OCI-LY7 (cell line): ENCODE measurements at regions not wholly inside any gene's neighbourhood (a gene's known extent, or its start where the extent isn't known, plus 50 kb on each side); places are given as distances from the start of the nearest gene placed in this dataset.

Experiments
- BruUV-seq: library from RNA; stranded (reverse); fragments of 400-500 nt; replicated peaks from 2 replicates; lab custom pipeline; 2021; lab: Mats Ljungman, UMichigan
- CTCF ChIA-PET: fragments of 300-600 bp; sonication (Branson Sonifier 250); formaldehyde crosslinking; loops from one replicate; lab custom pipeline; 2022; ENCODE audit warnings: antibody characterized with exemption; ENCODE audit not compliant: unreplicated experiment; lab: Charles Lee
- POLR2A ChIA-PET: fragments of 300-600 bp; sonication (Branson Sonifier 250); formaldehyde crosslinking; loops from one replicate; lab custom pipeline; 2022; ENCODE audit warnings: antibody characterized with exemption; lab: Charles Lee
- DNase-seq: peaks from one replicate; pipeline ENCODE4 v3.0.0-alpha.2; 2015; ENCODE audit warnings: low spot score
- H2AFZ ChIP-seq: fragments of 200-600 bp; sonication (generic), shearing (Covaris generic); 2 replicates; pipeline ENCODE4 v1.6.1; 2014; ENCODE audit warnings: mild to moderate bottlenecking, antibody characterized with exemption, low read length, moderate library complexity
- H3K27ac ChIP-seq: fragments of 200-600 bp; sonication (generic); 2 replicates; pipeline ENCODE4 v1.5.1; 2014; ENCODE audit warnings: mixed run types, low read depth, mild to moderate bottlenecking, moderate library complexity, low read length, inconsistent platforms; ENCODE audit not compliant: poor library complexity, severe bottlenecking
- H3K36me3 ChIP-seq: fragments of 200-600 bp; sonication (generic); 2 replicates; pipeline ENCODE4 v1.6.1; 2014; ENCODE audit warnings: mild to moderate bottlenecking, antibody characterized with exemption, low read length, moderate library complexity, mixed read lengths; ENCODE audit not compliant: insufficient read depth
- H3K4me1 ChIP-seq: fragments of 200-600 bp; sonication (generic); 2 replicates; pipeline ENCODE4 v1.5.1; 2014; ENCODE audit warnings: mild to moderate bottlenecking, low read length; ENCODE audit not compliant: insufficient read depth, poor library complexity, severe bottlenecking
- H3K4me2 ChIP-seq: fragments of 200-600 bp; sonication (generic); 2 replicates; pipeline ENCODE4 v1.6.1; 2014; ENCODE audit warnings: mild to moderate bottlenecking, low read length
- H3K4me3 ChIP-seq: fragments of 200-600 bp; sonication (generic); 2 replicates; pipeline ENCODE4 v1.5.1; 2014; ENCODE audit warnings: mild to moderate bottlenecking, low read depth, low read length; ENCODE audit not compliant: poor library complexity, severe bottlenecking
- H3K79me2 ChIP-seq: fragments of 200-600 bp; sonication (generic); 2 replicates; pipeline ENCODE4 v1.6.1; 2016; ENCODE audit warnings: low read depth, mild to moderate bottlenecking, low read length, moderate library complexity, mixed read lengths; ENCODE audit not compliant: insufficient read depth
- H3K9me2 ChIP-seq: fragments of 200-600 bp; sonication (generic); 2 replicates; pipeline ENCODE4 v1.6.1; 2016; ENCODE audit warnings: mild to moderate bottlenecking, low read length, mixed read lengths; ENCODE audit not compliant: insufficient read depth
- H3K9me3 ChIP-seq: fragments of 200-600 bp; sonication (generic); 2 replicates; pipeline ENCODE4 v1.6.1; 2014; ENCODE audit warnings: mild to moderate bottlenecking, mixed run types, low read length, mixed read lengths
- H4K20me1 ChIP-seq: fragments of 200-600 bp; sonication (generic); 2 replicates; pipeline ENCODE4 v1.6.1; 2014; ENCODE audit warnings: mild to moderate bottlenecking, antibody characterized with exemption, low read length, moderate library complexity, mixed read lengths; ENCODE audit not compliant: insufficient read depth
- CTCF ChIP-seq: fragments of 200-600 bp; sonication (generic); conservative IDR thresholded peaks from 2 replicates; pipeline ENCODE4 v1.5.1; 2014; ENCODE audit warnings: mild to moderate bottlenecking, antibody characterized with exemption, low read length, moderate library complexity, mixed read lengths
- EZH2phosphoT487 ChIP-seq: fragments of 200-600 bp; sonication (generic); IDR thresholded peaks from 2 replicates; pipeline ENCODE4 v1.6.1; 2018; ENCODE audit warnings: low read depth, borderline replicate concordance, mild to moderate bottlenecking, mixed run types, antibody characterized with exemption, low read length, moderate library complexity, mixed read lengths
- intact Hi-C: fragments of 100-400 bp; cut with micrococcal nuclease; formaldehyde crosslinking; loops from one replicate; pipeline ENCODE4 v1.10.0; 2022; ENCODE audit not compliant: unreplicated experiment

- peaks cover 75% of the 10 kb centered on the region for H3K4me1 ChIP-seq
- no peaks in the 10 kb centered on the region for H3K9me3 ChIP-seq
- no peak for TF ChIP-seq EZH2phosphoT487
- TF ChIP-seq CTCF: no peak
- H3K79me2 ChIP-seq: no peaks in the 10 kb centered on the region
- H3K4me3 ChIP-seq: no peak overlapping the region
- no peak overlapping the region for H3K27ac ChIP-seq
- CTCF ChIA-PET: interaction anchor here (1.2 to 2.3 kb wide), 2 partner anchors 7 to 11 kb away, joined by 6 to 8 read pairs; no protein-coding TSS in a partner anchor
- H4K20me1 ChIP-seq: no peaks in the 10 kb centered on the region
- intact Hi-C loops: no loop called here
- H3K4me2 ChIP-seq: 0 out of 2 replicates have a peak overlapping the region, but pooled peaks have one; percentile 59
- no peak for DNase-seq
- BruUV-seq: no TSS peak
- POLR2A ChIA-PET: interaction anchor here (3.0 kb wide), 1 partner anchor 9 kb away, joined by 31 read pairs; no protein-coding TSS in a partner anchor
- no peaks in the 10 kb centered on the region for H3K36me3 ChIP-seq
- no peak overlapping the region for H2AFZ ChIP-seq
- no peaks in the 10 kb centered on the region for H3K9me2 ChIP-seq
Measured at GRCh38 chr3:72087420-72087819, 302.5 kb upstream of the PROK2 start.

- Histone ChIP-seq H4K20me1 (no peaks in the 10 kb centered on the region), H3K79me2 (no peaks in the 10 kb centered on the region), H3K4me1 (peaks cover 77% of the 10 kb centered on the region), H3K36me3 (no peaks in the 10 kb centered on the region), H3K4me2 (peak overlapping the region; percentile 59), H3K27ac (peak overlapping the region; percentile 78), H3K9me3 (no peaks in the 10 kb centered on the region), H3K9me2 (no peaks in the 10 kb centered on the region), H3K4me3 (peak overlapping the region; percentile 13), H2AFZ (peak overlapping the region; percentile 59)
- CTCF ChIA-PET: interaction anchor here (1.2 to 2.3 kb wide), 2 partner anchors 8 to 12 kb away, joined by 6 to 8 read pairs; no protein-coding TSS in a partner anchor
- TF ChIP-seq CTCF (no peak), EZH2phosphoT487 (no peak)
- intact Hi-C loops: no loop called here
- POLR2A ChIA-PET: interaction anchor here (0.5 to 3.0 kb wide), 9 partner anchors 10 to 410 kb away, joined by 3 to 31 read pairs (median 4); no protein-coding TSS in a partner anchor
- no TSS peak for BruUV-seq
- no peak for DNase-seq
Measured at GRCh38 chr3:72086743-72087087, 301.8 kb upstream of the PROK2 start.

- Histone ChIP-seq H3K9me3 (no peaks in the 10 kb centered on the region), H2AFZ (peak overlapping the region; percentile 59), H4K20me1 (no peaks in the 10 kb centered on the region), H3K4me3 (peak overlapping the region; percentile 13), H3K4me2 (peak overlapping the region; percentile 59), H3K27ac (peak overlapping the region; percentile 78), H3K9me2 (no peaks in the 10 kb centered on the region), H3K79me2 (no peaks in the 10 kb centered on the region), H3K4me1 (peaks cover 77% of the 10 kb centered on the region), H3K36me3 (no peaks in the 10 kb centered on the region)
- ChIA-PET CTCF (interaction anchor here (1.2 to 2.3 kb wide), 2 partner anchors 9 to 12 kb away, joined by 6 to 8 read pairs; no protein-coding TSS in a partner anchor), POLR2A (interaction anchor here (0.5 to 3.0 kb wide), 9 partner anchors 9 to 411 kb away, joined by 3 to 31 read pairs (median 4); no protein-coding TSS in a partner anchor)
- BruUV-seq: no TSS peak
- intact Hi-C loops: no loop called here
- no peak for TF ChIP-seq CTCF
- peak; percentile 65 for DNase-seq
Measured at GRCh38 chr3:72086042-72086742, 301.2 kb upstream of the PROK2 start.
